H9 (cell line): ENCODE measurements at regions not wholly inside any gene's neighbourhood (a gene's known extent, or its start where the extent isn't known, plus 50 kb on each side); places are given as distances from the start of the nearest gene placed in this dataset.

Experiments
- DNase-seq: peaks from one replicate; pipeline ENCODE4 v3.0.0-alpha.2; 2017
- H2AFZ ChIP-seq: one replicate; pipeline ENCODE4 v1.6.1; 2013; ENCODE audit warnings: mild to moderate bottlenecking, low read length, control low read depth, moderate library complexity
- H2AK5ac ChIP-seq: 2 replicates; pipeline ENCODE4 v1.6.1; 2013; ENCODE audit warnings: low read length, control low read depth, mixed read lengths; ENCODE audit not compliant: insufficient read length
- H2BK120ac ChIP-seq: one replicate; pipeline ENCODE4 v1.6.1; 2013; ENCODE audit warnings: low read depth, mild to moderate bottlenecking, low read length, control low read depth, inconsistent platforms; ENCODE audit not compliant: poor library complexity, severe bottlenecking
- H2BK12ac ChIP-seq: 2 replicates; pipeline ENCODE4 v1.6.1; 2013; ENCODE audit warnings: low read length, control low read depth, mixed read lengths, low read depth; ENCODE audit not compliant: insufficient read length
- H2BK15ac ChIP-seq: 2 replicates; pipeline ENCODE4 v1.6.1; 2013; ENCODE audit warnings: low read depth, low read length, control low read depth
- H2BK20ac ChIP-seq: one replicate; pipeline ENCODE4 v1.6.1; 2013; ENCODE audit warnings: low read depth, mild to moderate bottlenecking, low read length, control low read depth, inconsistent platforms; ENCODE audit not compliant: poor library complexity, severe bottlenecking
- H2BK5ac ChIP-seq: 2 replicates; pipeline ENCODE4 v1.6.1; 2013; ENCODE audit warnings: low read length, control low read depth, mixed read lengths; ENCODE audit not compliant: insufficient read length
- H3K14ac ChIP-seq: 2 replicates; pipeline ENCODE4 v1.6.1; 2013; ENCODE audit warnings: low read length, control low read depth; ENCODE audit not compliant: insufficient read depth
- H3K18ac ChIP-seq: 2 replicates; pipeline ENCODE4 v1.6.1; 2013; ENCODE audit warnings: low read depth, mild to moderate bottlenecking, mixed read lengths, low read length, control low read depth; ENCODE audit not compliant: insufficient read length
- H3K23ac ChIP-seq: 2 replicates; pipeline ENCODE4 v1.6.1; 2013; ENCODE audit warnings: low read length, control low read depth, mixed read lengths, low read depth; ENCODE audit not compliant: insufficient read length
- H3K23me2 ChIP-seq: 2 replicates; pipeline ENCODE4 v1.6.1; 2013; ENCODE audit warnings: low read depth, mild to moderate bottlenecking, mixed read lengths, low read length, control low read depth; ENCODE audit not compliant: insufficient read length, poor library complexity, severe bottlenecking
- H3K27ac ChIP-seq: 2 replicates; pipeline ENCODE4 v1.5.1; 2013; ENCODE audit warnings: low read length, control low read depth, mixed read lengths, low read depth; ENCODE audit not compliant: insufficient read length
- H3K27me3 ChIP-seq: 2 replicates; pipeline ENCODE4 v1.6.1; 2013; ENCODE audit warnings: low read length, control low read depth, inconsistent platforms; ENCODE audit not compliant: insufficient read depth
- H3K4ac ChIP-seq: 2 replicates; pipeline ENCODE4 v1.6.1; 2013; ENCODE audit warnings: low read depth, mild to moderate bottlenecking, control low read depth, inconsistent platforms, low read length, moderate library complexity
- H3K4me1 ChIP-seq: 2 replicates; pipeline ENCODE4 v1.6.1; 2013; ENCODE audit warnings: low read length, control low read depth, inconsistent platforms; ENCODE audit not compliant: insufficient read depth
- H3K4me2 ChIP-seq: 2 replicates; pipeline ENCODE4 v1.6.1; 2013; ENCODE audit warnings: low read length, control low read depth, mixed read lengths; ENCODE audit not compliant: insufficient read length, insufficient read depth
- H3K56ac ChIP-seq: 2 replicates; pipeline ENCODE4 v1.6.1; 2013; ENCODE audit warnings: low read depth, mild to moderate bottlenecking, mixed read lengths, low read length, control low read depth; ENCODE audit not compliant: insufficient read length
- H3K79me1 ChIP-seq: 2 replicates; pipeline ENCODE4 v1.6.1; 2013; ENCODE audit warnings: low read depth, mild to moderate bottlenecking, moderate library complexity, low read length, control low read depth, inconsistent platforms; ENCODE audit not compliant: insufficient read depth, poor library complexity, severe bottlenecking
- H3K79me2 ChIP-seq: 2 replicates; pipeline ENCODE4 v1.6.1; 2013; ENCODE audit warnings: low read length, control low read depth, inconsistent platforms; ENCODE audit not compliant: insufficient read depth
- H3K9ac ChIP-seq: 2 replicates; pipeline ENCODE4 v1.6.1; 2013; ENCODE audit warnings: low read length, control low read depth, mixed read lengths; ENCODE audit not compliant: insufficient read length; ENCODE audit errors: extremely low read depth
- H3K9me3 ChIP-seq: one replicate; pipeline ENCODE4 v1.6.1; 2013; ENCODE audit warnings: low read depth, low read length, inconsistent platforms; ENCODE audit not compliant: control insufficient read depth
- H3T11ph ChIP-seq: one replicate; pipeline ENCODE4 v1.6.1; 2013; ENCODE audit warnings: mild to moderate bottlenecking, low read length, control low read depth, inconsistent platforms
- H4K20me1 ChIP-seq: one replicate; pipeline ENCODE4 v1.6.1; 2013; ENCODE audit not compliant: control insufficient read depth, insufficient read length, insufficient read depth
- H4K5ac ChIP-seq: 2 replicates; pipeline ENCODE4 v1.6.1; 2013; ENCODE audit warnings: low read depth, mild to moderate bottlenecking, mixed read lengths, low read length, control low read depth; ENCODE audit not compliant: insufficient read length
- H4K8ac ChIP-seq: replicated peaks from 2 replicates; pipeline ENCODE4 v1.6.1; 2013; ENCODE audit warnings: low read length, control low read depth, mixed read lengths, low read depth; ENCODE audit not compliant: insufficient read length
- H4K91ac ChIP-seq: 2 replicates; pipeline ENCODE4 v1.6.1; 2013; ENCODE audit warnings: low read depth, mild to moderate bottlenecking, moderate library complexity, mixed read lengths, low read length, control low read depth; ENCODE audit not compliant: insufficient read length
- H3K27ac Mint-ChIP-seq, 3 experiments: 2 replicates in 2 of 3; 3 replicates in 1 of 3; pipeline ENCODE4 v1.8.0; 2020 to 2021; ENCODE audit warnings: mixed read lengths in 3 of 3, mild to moderate bottlenecking in 1 of 3, moderate library complexity in 1 of 3
- H3K27me3 Mint-ChIP-seq: 2 replicates; pipeline ENCODE4 v1.8.0; 2021; ENCODE audit warnings: low read depth, mild to moderate bottlenecking, moderate library complexity, mixed read lengths
- H3K36me3 Mint-ChIP-seq, 3 experiments: 2 replicates in 2 of 3; 3 replicates in 1 of 3; pipeline ENCODE4 v1.8.0; 2020 to 2021; ENCODE audit warnings: low read depth in 3 of 3, mixed read lengths in 3 of 3; ENCODE audit not compliant: insufficient read depth in 1 of 3
- H3K4me1 Mint-ChIP-seq, 2 experiments: 2 replicates each; pipeline ENCODE4 v1.8.0; 2020; ENCODE audit warnings: mixed read lengths in 2 of 2
- H3K4me3 Mint-ChIP-seq, 2 experiments: 2 replicates in 1 of 2; 3 replicates in 1 of 2; pipeline ENCODE4 v1.8.0; 2020 to 2021; ENCODE audit warnings: mild to moderate bottlenecking in 2 of 2, mixed read lengths in 2 of 2, moderate library complexity in 1 of 2
- H3K9me3 Mint-ChIP-seq, 2 experiments: 2 replicates in 1 of 2; 3 replicates in 1 of 2; pipeline ENCODE4 v1.8.0; 2020; ENCODE audit warnings: mild to moderate bottlenecking in 2 of 2, mixed read lengths in 2 of 2, moderate library complexity in 1 of 2
- WGBS: extraction: QIAGEN DNeasy Blood & Tissue Kit; methylation state at CpG from one replicate; pipeline ENCODE4 v1.1.7; 2013; ENCODE audit warnings: missing lambda C conversion rate, low lambda C conversion rate, mixed read lengths; ENCODE audit not compliant: insufficient read length; ENCODE audit errors: extremely low coverage; 5-methylcytosine and 5-hydroxymethylcytosine counted together
- TF ChIP-seq, protein P1 (sequence below): fragments of 200-600 bp; sonication (generic); conservative IDR thresholded peaks from 3 replicates; pipeline ENCODE4 v1.8.0; 2021; ENCODE audit warnings: antibody characterized with exemption, mild to moderate bottlenecking

DNA sequence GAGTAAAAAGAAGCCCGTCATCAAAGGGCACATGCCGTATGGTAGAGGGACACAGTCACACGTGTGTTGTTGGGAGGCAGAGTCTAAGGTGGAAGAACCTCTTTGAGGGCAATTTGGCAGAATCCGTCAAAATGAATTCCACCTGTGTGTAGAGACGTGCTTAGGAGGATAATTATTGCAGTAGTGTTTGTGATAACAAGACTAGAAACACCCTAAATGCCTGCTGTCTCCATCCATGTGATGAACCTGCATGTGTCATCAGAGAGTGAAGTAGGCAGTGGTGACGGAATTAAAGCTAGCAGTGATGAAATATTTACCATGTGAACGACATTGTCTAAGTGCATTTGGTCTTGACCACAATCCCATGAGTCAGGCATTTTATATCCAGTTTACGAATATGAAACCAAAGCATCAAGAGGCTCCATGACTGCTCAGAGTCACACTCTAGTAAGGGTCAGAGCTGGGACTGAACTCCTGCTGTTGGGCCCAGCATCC is 61.3 kb upstream of the ADORA2B start:
- Histone ChIP-seq H2BK20ac (no peak overlapping the region), H3K18ac (no peak overlapping the region), H3K27me3 (no peaks in the 10 kb centered on the region), H2AK5ac (no peak overlapping the region), H4K8ac (no peak overlapping the region), H3K79me2 (no peaks in the 10 kb centered on the region), H3K4me2 (no peak overlapping the region), H2BK15ac (no peak overlapping the region), H3K56ac (no peak overlapping the region), H3K4ac (no peak overlapping the region), H3K79me1 (no peaks in the 10 kb centered on the region), H2BK12ac (no peak overlapping the region), H3K23me2 (no peaks in the 10 kb centered on the region), H4K20me1 (no peaks in the 10 kb centered on the region), H3K9me3 (no peaks in the 10 kb centered on the region), H2AFZ (no peak overlapping the region), H3K27ac (no peak overlapping the region), H3K23ac (no peak overlapping the region), H3K14ac (no peak overlapping the region), H3K4me1 (no peaks in the 10 kb centered on the region), H2BK5ac (no peak overlapping the region), H4K91ac (no peak overlapping the region), H3K9ac (no peak overlapping the region), H4K5ac (no peak overlapping the region), H3T11ph (no peak overlapping the region), H2BK120ac (no peak overlapping the region)
- Mint-ChIP-seq H3K4me3 (no peak overlapping the region), H3K27me3 (no peaks in the 10 kb centered on the region), H3K27ac (no peak overlapping the region), H3K4me1 (no peaks in the 10 kb centered on the region), H3K36me3 (no peaks in the 10 kb centered on the region; a peak in 1 of 7 replicates), H3K9me3 (no peaks in the 10 kb centered on the region)
- TF ChIP-seq, protein P1, sequence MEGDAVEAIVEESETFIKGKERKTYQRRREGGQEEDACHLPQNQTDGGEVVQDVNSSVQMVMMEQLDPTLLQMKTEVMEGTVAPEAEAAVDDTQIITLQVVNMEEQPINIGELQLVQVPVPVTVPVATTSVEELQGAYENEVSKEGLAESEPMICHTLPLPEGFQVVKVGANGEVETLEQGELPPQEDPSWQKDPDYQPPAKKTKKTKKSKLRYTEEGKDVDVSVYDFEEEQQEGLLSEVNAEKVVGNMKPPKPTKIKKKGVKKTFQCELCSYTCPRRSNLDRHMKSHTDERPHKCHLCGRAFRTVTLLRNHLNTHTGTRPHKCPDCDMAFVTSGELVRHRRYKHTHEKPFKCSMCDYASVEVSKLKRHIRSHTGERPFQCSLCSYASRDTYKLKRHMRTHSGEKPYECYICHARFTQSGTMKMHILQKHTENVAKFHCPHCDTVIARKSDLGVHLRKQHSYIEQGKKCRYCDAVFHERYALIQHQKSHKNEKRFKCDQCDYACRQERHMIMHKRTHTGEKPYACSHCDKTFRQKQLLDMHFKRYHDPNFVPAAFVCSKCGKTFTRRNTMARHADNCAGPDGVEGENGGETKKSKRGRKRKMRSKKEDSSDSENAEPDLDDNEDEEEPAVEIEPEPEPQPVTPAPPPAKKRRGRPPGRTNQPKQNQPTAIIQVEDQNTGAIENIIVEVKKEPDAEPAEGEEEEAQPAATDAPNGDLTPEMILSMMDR, result no peak
- DNase-seq, result no peak
- no CpG with 5 or more reads among the region's 8 CpGs for WGBS
